Activated T-helper 17 cell treated with anti-CD3 and anti-CD28 coated beads, Interleukin-2, amount 50 U/mL, for 72 hours (primary cell): ENCODE measurements at regions not wholly inside any gene's neighbourhood (a gene's known extent, or its start where the extent isn't known, plus 50 kb on each side); places are given as distances from the start of the nearest gene placed in this dataset.

Source experiments
- ATAC-seq: fragments of 150-1000 bp; cut with Tn5 transposase; replicated peaks from 2 replicates; pipeline ENCODE4 v1.10.0; 2021; ENCODE audit warnings: mild to moderate bottlenecking, moderate library complexity
- H3K27ac Mint-ChIP-seq: one replicate; pipeline ENCODE4 v1.8.0; 2022; ENCODE audit warnings: mixed read lengths
- H3K27me3 Mint-ChIP-seq: one replicate; pipeline ENCODE4 v1.8.0; 2022; ENCODE audit warnings: mixed read lengths
- H3K36me3 Mint-ChIP-seq: one replicate; pipeline ENCODE4 v1.8.0; 2022; ENCODE audit warnings: low read depth, mild to moderate bottlenecking, mixed read lengths
- H3K4me1 Mint-ChIP-seq: one replicate; pipeline ENCODE4 v1.8.0; 2022; ENCODE audit warnings: mixed read lengths
- H3K4me3 Mint-ChIP-seq: one replicate; pipeline ENCODE4 v1.8.0; 2022; ENCODE audit warnings: mild to moderate bottlenecking, mixed read lengths
- H3K9me3 Mint-ChIP-seq: one replicate; pipeline ENCODE4 v1.8.0; 2022; ENCODE audit warnings: mixed read lengths

GRCh38 chr3:117302428-117302827, 592.8 kb downstream of the TUSC7 start:
- Mint-ChIP-seq H3K9me3 (peaks cover 13% of the 10 kb centered on the region), H3K36me3 (no peaks in the 10 kb centered on the region), H3K4me1 (no peaks in the 10 kb centered on the region), H3K27me3 (no peaks in the 10 kb centered on the region), H3K27ac (no peak overlapping the region), H3K4me3 (no peak overlapping the region)
- ATAC-seq: no peak

DNA sequence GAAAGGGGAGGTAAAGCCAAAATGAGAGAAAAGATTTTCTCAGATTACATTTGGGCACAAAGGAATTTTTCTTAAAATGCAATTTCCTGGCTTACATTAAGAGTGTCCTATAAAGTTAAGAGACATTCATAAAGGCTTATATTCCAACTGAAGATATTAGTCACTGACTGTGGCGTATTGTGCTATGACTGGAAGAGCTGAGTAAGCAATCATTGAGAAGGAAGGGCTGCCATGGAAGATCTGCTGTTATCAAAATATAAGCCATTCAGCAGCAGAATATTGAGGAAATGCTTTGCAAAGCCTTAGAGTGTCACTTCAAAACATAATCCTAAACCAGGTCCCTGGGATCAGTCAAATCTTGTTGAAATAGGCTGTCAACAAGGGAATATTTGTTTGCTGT, 593.9 kb downstream of the TUSC7 start:
- ATAC-seq: no peak
- Mint-ChIP-seq H3K27me3 (no peaks in the 10 kb centered on the region), H3K4me1 (no peaks in the 10 kb centered on the region), H3K27ac (no peak overlapping the region), H3K9me3 (peaks cover 13% of the 10 kb centered on the region), H3K36me3 (no peaks in the 10 kb centered on the region), H3K4me3 (no peak overlapping the region)

GRCh38 chr3:117304681-117305080, 595.1 kb downstream of the TUSC7 start:
- no peaks in the 10 kb centered on the region for H3K36me3 Mint-ChIP-seq
- no peak overlapping the region for H3K4me3 Mint-ChIP-seq
- peaks cover 5% of the 10 kb centered on the region for H3K9me3 Mint-ChIP-seq
- ATAC-seq: no peak
- no peak overlapping the region for H3K27ac Mint-ChIP-seq
- H3K4me1 Mint-ChIP-seq: no peaks in the 10 kb centered on the region
- H3K27me3 Mint-ChIP-seq: no peaks in the 10 kb centered on the region

GRCh38 chr3:117305681-117306080, 596.1 kb downstream of the TUSC7 start:
- H3K27me3 Mint-ChIP-seq: no peaks in the 10 kb centered on the region
- H3K4me1 Mint-ChIP-seq: no peaks in the 10 kb centered on the region
- no peak for ATAC-seq
- H3K4me3 Mint-ChIP-seq: no peak overlapping the region
- no peak overlapping the region for H3K27ac Mint-ChIP-seq
- no peaks in the 10 kb centered on the region for H3K36me3 Mint-ChIP-seq
- H3K9me3 Mint-ChIP-seq: peaks cover 3% of the 10 kb centered on the region

GRCh38 chr3:117306299-117306698, 596.7 kb downstream of the TUSC7 start:
- Mint-ChIP-seq H3K36me3 (no peaks in the 10 kb centered on the region), H3K27ac (no peak overlapping the region), H3K4me3 (no peak overlapping the region), H3K27me3 (no peaks in the 10 kb centered on the region), H3K4me1 (no peaks in the 10 kb centered on the region), H3K9me3 (peaks cover 8% of the 10 kb centered on the region)
- no peak for ATAC-seq

GRCh38 chr3:117308353-117308752, 598.8 kb downstream of the TUSC7 start:
- H3K36me3 Mint-ChIP-seq: no peaks in the 10 kb centered on the region
- H3K27me3 Mint-ChIP-seq: no peaks in the 10 kb centered on the region
- ATAC-seq: no peak
- H3K4me3 Mint-ChIP-seq: no peak overlapping the region
- H3K4me1 Mint-ChIP-seq: no peaks in the 10 kb centered on the region
- H3K9me3 Mint-ChIP-seq: peaks cover 8% of the 10 kb centered on the region
- H3K27ac Mint-ChIP-seq: no peak overlapping the region

DNA sequence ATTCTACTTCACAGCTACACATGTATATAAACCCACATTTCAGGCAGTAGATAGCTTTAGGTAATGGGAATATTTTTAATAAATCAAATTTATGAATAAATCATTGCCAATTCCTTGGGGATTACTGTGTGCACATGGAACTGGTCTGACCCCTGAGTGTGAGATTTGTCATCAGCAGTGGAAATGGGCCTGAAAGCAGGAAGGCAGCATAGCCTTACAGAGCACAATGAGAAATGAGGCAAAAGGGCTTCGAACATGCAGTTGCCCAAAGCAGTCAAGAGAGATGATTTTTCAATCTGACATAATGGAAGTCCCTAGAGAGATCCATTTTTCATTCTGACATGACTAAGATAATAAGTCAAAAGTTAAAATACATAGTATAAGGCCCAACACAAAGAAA, 599.2 kb downstream of the TUSC7 start:
- H3K4me3 Mint-ChIP-seq: no peak overlapping the region

DNA sequence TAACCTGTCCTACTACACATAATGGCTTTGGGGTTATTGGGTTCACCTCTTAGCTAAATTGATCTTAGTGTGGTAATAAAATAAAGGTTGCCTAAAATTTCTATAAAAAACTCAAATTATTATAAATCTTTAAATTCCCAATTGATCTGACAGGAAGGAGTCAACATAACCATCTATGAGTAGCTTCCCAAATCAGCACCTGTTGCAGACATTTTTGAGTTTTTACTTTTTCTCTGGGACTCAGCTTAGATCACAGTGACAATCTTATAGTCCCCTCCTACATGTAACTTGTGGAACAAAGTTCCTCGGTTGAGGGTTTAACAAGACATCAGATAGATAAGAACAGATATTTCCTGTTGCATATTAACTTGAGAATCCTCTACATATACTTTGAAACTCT, 601.0 kb downstream of the TUSC7 start:
- no peak overlapping the region for H3K27ac Mint-ChIP-seq
- ATAC-seq: no peak
- no peaks in the 10 kb centered on the region for H3K27me3 Mint-ChIP-seq
- no peaks in the 10 kb centered on the region for H3K36me3 Mint-ChIP-seq
- H3K9me3 Mint-ChIP-seq: peaks cover 8% of the 10 kb centered on the region
- H3K4me1 Mint-ChIP-seq: no peaks in the 10 kb centered on the region
- no peak overlapping the region for H3K4me3 Mint-ChIP-seq

More for the DNA sequence above, 599.2 kb downstream of the TUSC7 start:
- H3K4me1 Mint-ChIP-seq: no peaks in the 10 kb centered on the region
- no peaks in the 10 kb centered on the region for H3K27me3 Mint-ChIP-seq
- no peaks in the 10 kb centered on the region for H3K36me3 Mint-ChIP-seq
- no peak for ATAC-seq
- no peak overlapping the region for H3K27ac Mint-ChIP-seq
- peaks cover 8% of the 10 kb centered on the region for H3K9me3 Mint-ChIP-seq

- no peaks in the 10 kb centered on the region for H3K4me1 Mint-ChIP-seq
- no peak for ATAC-seq
- no peaks in the 10 kb centered on the region for H3K27me3 Mint-ChIP-seq
- no peaks in the 10 kb centered on the region for H3K36me3 Mint-ChIP-seq
- peaks cover 12% of the 10 kb centered on the region for H3K9me3 Mint-ChIP-seq
- no peak overlapping the region for H3K27ac Mint-ChIP-seq
- H3K4me3 Mint-ChIP-seq: no peak overlapping the region
Measured at GRCh38 chr3:117314441-117315150, 605.0 kb downstream of the TUSC7 start.

GRCh38 chr3:117322866-117323265, 613.3 kb downstream of the TUSC7 start:
- no peaks in the 10 kb centered on the region for H3K27me3 Mint-ChIP-seq
- H3K36me3 Mint-ChIP-seq: no peaks in the 10 kb centered on the region
- H3K4me1 Mint-ChIP-seq: no peaks in the 10 kb centered on the region
- no peak for ATAC-seq
- no peak overlapping the region for H3K27ac Mint-ChIP-seq
- peaks cover 22% of the 10 kb centered on the region for H3K9me3 Mint-ChIP-seq
- no peak overlapping the region for H3K4me3 Mint-ChIP-seq

DNA sequence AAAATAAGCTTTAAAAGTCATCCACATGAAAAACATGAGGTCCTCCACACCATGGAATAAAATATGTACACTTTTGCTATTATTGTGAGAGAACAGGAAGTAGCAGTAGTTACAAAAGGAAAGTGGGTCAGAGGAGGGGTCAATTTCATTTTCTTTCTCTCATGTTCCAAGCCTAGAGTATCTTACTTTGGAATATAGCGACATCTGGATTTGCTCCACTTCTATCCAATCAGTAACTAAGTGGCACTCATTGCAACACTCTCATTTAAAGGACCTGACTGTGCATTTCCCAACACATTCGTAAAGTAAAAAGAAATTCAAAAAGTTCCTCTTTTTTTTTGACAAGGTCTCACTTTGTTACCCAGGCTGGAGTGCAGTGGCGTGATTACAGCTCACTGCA, 637.3 kb downstream of the TUSC7 start:
- no peak overlapping the region for H3K27ac Mint-ChIP-seq

GRCh38 chr3:117348884-117349283, 639.3 kb downstream of the TUSC7 start:
- H3K36me3 Mint-ChIP-seq: no peaks in the 10 kb centered on the region
- no peaks in the 10 kb centered on the region for H3K4me1 Mint-ChIP-seq
- no peak for ATAC-seq
- no peak overlapping the region for H3K4me3 Mint-ChIP-seq
- H3K27me3 Mint-ChIP-seq: no peaks in the 10 kb centered on the region
- peaks cover 12% of the 10 kb centered on the region for H3K9me3 Mint-ChIP-seq
- H3K27ac Mint-ChIP-seq: no peak overlapping the region

More for the DNA sequence above, 637.3 kb downstream of the TUSC7 start:
- Mint-ChIP-seq H3K36me3 (no peaks in the 10 kb centered on the region), H3K27me3 (no peaks in the 10 kb centered on the region), H3K9me3 (peaks cover 12% of the 10 kb centered on the region), H3K4me3 (no peak overlapping the region), H3K4me1 (no peaks in the 10 kb centered on the region)
- no peak for ATAC-seq

- peaks cover 12% of the 10 kb centered on the region for H3K9me3 Mint-ChIP-seq
- H3K27ac Mint-ChIP-seq: no peak overlapping the region
- no peaks in the 10 kb centered on the region for H3K27me3 Mint-ChIP-seq
- H3K4me3 Mint-ChIP-seq: no peak overlapping the region
- ATAC-seq: no peak
- no peaks in the 10 kb centered on the region for H3K36me3 Mint-ChIP-seq
- no peaks in the 10 kb centered on the region for H3K4me1 Mint-ChIP-seq
Measured at GRCh38 chr3:117349566-117349965, 640.0 kb downstream of the TUSC7 start.

DNA sequence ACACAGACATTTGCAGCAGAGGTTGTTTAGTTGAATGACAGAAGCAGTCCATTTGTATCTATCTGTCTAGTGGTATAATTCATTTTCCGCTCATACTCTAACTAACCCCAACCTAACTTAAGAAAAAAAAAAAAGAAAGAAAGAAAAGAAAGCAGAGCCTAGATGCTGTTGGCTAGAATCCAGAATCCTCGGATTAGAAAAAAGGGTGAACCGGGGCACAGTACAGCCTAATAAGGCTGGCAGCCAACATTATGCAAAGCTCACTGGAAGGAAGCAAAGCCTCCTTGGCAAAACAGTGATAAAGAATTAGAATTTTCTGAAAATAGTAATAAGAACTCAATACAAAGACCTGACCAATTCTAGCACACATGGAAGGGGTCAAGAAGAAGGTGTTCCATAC, 640.8 kb downstream of the TUSC7 start:
- H3K9me3 Mint-ChIP-seq: peaks cover 12% of the 10 kb centered on the region
- H3K4me3 Mint-ChIP-seq: no peak overlapping the region
- ATAC-seq: no peak
- no peak overlapping the region for H3K27ac Mint-ChIP-seq
- no peaks in the 10 kb centered on the region for H3K27me3 Mint-ChIP-seq
- H3K36me3 Mint-ChIP-seq: no peaks in the 10 kb centered on the region
- H3K4me1 Mint-ChIP-seq: no peaks in the 10 kb centered on the region

DNA sequence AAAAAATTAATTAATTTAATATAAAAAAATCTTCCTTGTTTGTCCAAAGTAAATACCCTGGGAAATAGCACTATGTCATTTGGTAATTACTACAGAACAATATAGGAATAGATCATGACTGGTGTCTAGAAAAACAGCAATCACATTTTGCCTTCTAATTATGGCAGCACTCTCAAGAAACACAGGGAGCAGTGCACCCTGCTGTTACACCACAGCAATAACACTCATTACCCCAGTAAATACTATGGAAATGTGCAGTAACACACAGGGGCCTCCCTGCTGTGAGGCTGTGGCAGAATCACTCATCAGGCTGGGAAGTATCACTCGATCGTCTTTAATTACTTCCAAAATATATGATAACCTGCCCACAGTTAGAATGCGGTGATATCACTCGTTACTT, 646.0 kb downstream of the TUSC7 start:
- H3K36me3 Mint-ChIP-seq: no peaks in the 10 kb centered on the region
- no peak overlapping the region for H3K27ac Mint-ChIP-seq
- H3K4me1 Mint-ChIP-seq: no peaks in the 10 kb centered on the region
- no peaks in the 10 kb centered on the region for H3K27me3 Mint-ChIP-seq
- ATAC-seq: no peak
- no peak overlapping the region for H3K4me3 Mint-ChIP-seq
- H3K9me3 Mint-ChIP-seq: peaks cover 15% of the 10 kb centered on the region
